K562 (cell line): ENCODE measurements at regions not wholly inside any gene's neighbourhood (a gene's known extent, or its start where the extent isn't known, plus 50 kb on each side); places are given as distances from the start of the nearest gene placed in this dataset.

Experiments used
- ATF2 ChIP-seq: sonication (generic); formaldehyde crosslinking; IDR thresholded peaks from 2 replicates; pipeline ENCODE4 v1.8.1; 2022; ENCODE audit warnings: missing genetic modification reagents
- CLOCK ChIP-seq: fragments of 250-450 bp; sonication (Bioruptor Pico); IDR thresholded peaks from 2 replicates; pipeline ENCODE4 v1.4.0; 2020; ENCODE audit warnings: mild to moderate bottlenecking, moderate library complexity, borderline replicate concordance
- EGR1 ChIP-seq: fragments of 450-650 bp; conservative IDR thresholded peaks from 2 replicates; pipeline ENCODE4 v1.6.1; 2017; ENCODE audit warnings: mild to moderate bottlenecking
- ELF4 ChIP-seq: fragments of 450-650 bp; formaldehyde crosslinking; IDR thresholded peaks from 2 replicates; pipeline ENCODE4 v1.4.0; 2022; ENCODE audit warnings: missing genetic modification characterization
- GTF2B ChIP-seq: IDR thresholded peaks from 2 replicates; pipeline ENCODE4 v1.6.1; 2011; ENCODE audit not compliant: insufficient read length; ENCODE audit errors: extremely low read depth
- IFI16 ChIP-seq: fragments of 250-450 bp; sonication (Bioruptor Pico); IDR thresholded peaks from 2 replicates; pipeline ENCODE4 v2.1.2; 2022; ENCODE audit warnings: mild to moderate bottlenecking, inconsistent platforms
- PCBP1 ChIP-seq: fragments of 200-400 bp; formaldehyde crosslinking; IDR thresholded peaks from 2 replicates; pipeline ENCODE4 v1.6.1; 2018; ENCODE audit warnings: mild to moderate bottlenecking, low read depth, low read length; ENCODE audit not compliant: poor library complexity, severe bottlenecking
- PHTF2 ChIP-seq: fragments of 250-450 bp; sonication (Bioruptor Pico); IDR thresholded peaks from 2 replicates; pipeline ENCODE4 v1.5.0; 2021; ENCODE audit warnings: mild to moderate bottlenecking
- RB1 ChIP-seq: fragments of 450-650 bp; IDR thresholded peaks from 2 replicates; pipeline ENCODE4 v1.6.1; 2017; ENCODE audit warnings: low read depth, mild to moderate bottlenecking
- SAFB ChIP-seq: fragments of 200-400 bp; formaldehyde crosslinking; IDR thresholded peaks from 2 replicates; pipeline ENCODE4 v1.6.1; 2017; ENCODE audit warnings: low read depth, low read length, borderline replicate concordance
- SAP30 ChIP-seq: fragments of 200-600 bp; sonication (generic); IDR thresholded peaks from 2 replicates; pipeline ENCODE4 v1.6.1; 2012; ENCODE audit warnings: borderline replicate concordance, low read depth, mild to moderate bottlenecking, moderate library complexity, low read length, control low read depth, inconsistent platforms; ENCODE audit not compliant: insufficient read depth, poor library complexity, severe bottlenecking
- TSHZ1 ChIP-seq: fragments of 250-450 bp; sonication (Bioruptor Pico); IDR thresholded peaks from 2 replicates; pipeline ENCODE4 v1.4.0; 2020; ENCODE audit warnings: mild to moderate bottlenecking, moderate library complexity
- ZHX1 ChIP-seq: fragments of 150-350 bp; conservative IDR thresholded peaks from 2 replicates; pipeline ENCODE4 v1.6.1; 2014; ENCODE audit warnings: low read length
- ZNF140 ChIP-seq: fragments of 250-450 bp; sonication (Bioruptor Pico); IDR thresholded peaks from 2 replicates; pipeline ENCODE4 v1.8.0; 2021; ENCODE audit warnings: moderate library complexity, mild to moderate bottlenecking, inconsistent platforms
- ZNF583 ChIP-seq: fragments of 250-450 bp; sonication (Bioruptor Pico); IDR thresholded peaks from 2 replicates; pipeline ENCODE4 v1.4.0; 2020

GRCh38 chr5:1644810-1645571 lies 121.2 kb upstream of the LPCAT1 start (continued):
- TF ChIP-seq TSHZ1 (CRISPR knock-in tag) (no peak), IFI16 (CRISPR knock-in tag) (no peak), ZNF140 (CRISPR knock-in tag) (no peak), EGR1 (no peak), PCBP1 (no peak), RB1 (peak; percentile 95), ATF2 (CRISPR knock-in tag) (no peak), ZHX1 (0 out of 2 replicates have a peak, but pooled peaks have one; percentile 37), PHTF2 (CRISPR knock-in tag) (no peak), CLOCK (CRISPR knock-in tag) (no peak), SAP30 (no peak), SAFB (no peak), ELF4 (CRISPR knock-in tag) (no peak), ZNF583 (CRISPR knock-in tag) (no peak), GTF2B (no peak)
